T47D (cell line): ENCODE measurements at regions not wholly inside any gene's neighbourhood (a gene's known extent, or its start where the extent isn't known, plus 50 kb on each side); places are given as distances from the start of the nearest gene placed in this dataset.

ENCODE experiments used
- DNase-seq, 2 experiments: peaks; one replicate each; pipeline versions ENCODE4 v3.0.0 to v3.0.0-alpha.2; 2011 to 2012; ENCODE audit warnings: low read depth in 1 of 2, low spot score in 1 of 2
- JUND ChIP-seq: IDR thresholded peaks from 2 replicates; pipeline ENCODE4 v1.6.1; 2012; ENCODE audit warnings: low read depth
- in situ Hi-C: cut with HindIII; loops from 2 replicates; pipeline ENCODE4 v1.10.0; 2016; ENCODE audit warnings: low sequenced_read_pairs, low pct_unique_long_range_greater_than_20kb

- no peak for TF ChIP-seq JUND
- no peak for DNase-seq
- in situ Hi-C loops = no loop called here
Measured at GRCh38 chr20:58113716-58114115, 114.7 kb downstream of the ANKRD60 start.

- in situ Hi-C loops = no loop called here
- TF ChIP-seq JUND = no peak
Measured at GRCh38 chr20:58112017-58112781, 116.3 kb downstream of the ANKRD60 start.

GRCh38 chr20:58111310-58112016 is 117.0 kb downstream of the ANKRD60 start:
- in situ Hi-C loops = no loop called here

More at GRCh38 chr20:58112017-58112781, 116.3 kb downstream of the ANKRD60 start:
- peak in 1 of 2 experiments; percentile 64 for DNase-seq

GRCh38 chr20:58109918-58110635 is 118.4 kb downstream of the ANKRD60 start:
- TF ChIP-seq JUND = no peak
- no peak for DNase-seq
- in situ Hi-C loops = no loop called here

More at GRCh38 chr20:58111310-58112016, 117.0 kb downstream of the ANKRD60 start:
- no peak for TF ChIP-seq JUND
- no peak for DNase-seq

GRCh38 chr20:58109126-58109880 is 119.2 kb downstream of the ANKRD60 start:
- TF ChIP-seq JUND = no peak
- in situ Hi-C loops = no loop called here
- DNase-seq = no peak

- no peak for DNase-seq
- in situ Hi-C loops = no loop called here
- no peak for TF ChIP-seq JUND
Measured at GRCh38 chr20:58107533-58107932, 120.9 kb downstream of the ANKRD60 start.

- in situ Hi-C loops = no loop called here
- DNase-seq = no peak
- TF ChIP-seq JUND = no peak
Measured at GRCh38 chr20:58106143-58106750, 122.2 kb downstream of the ANKRD60 start.

- no peak for DNase-seq
- no peak for TF ChIP-seq JUND
- in situ Hi-C loops = no loop called here
Measured at GRCh38 chr20:58103961-58104360, 124.5 kb downstream of the ANKRD60 start.

GRCh38 chr20:58103517-58103904 is 124.9 kb downstream of the ANKRD60 start:
- in situ Hi-C loops = no loop called here
- TF ChIP-seq JUND = no peak
- no peak for DNase-seq

- in situ Hi-C loops = no loop called here
- no peak for TF ChIP-seq JUND
- no peak for DNase-seq
Measured at GRCh38 chr20:58102744-58103516, 125.5 kb downstream of the ANKRD60 start.

- in situ Hi-C loops = no loop called here
- TF ChIP-seq JUND = no peak
- peak in 1 of 2 experiments; percentile 61 for DNase-seq
Measured at GRCh38 chr20:58102261-58102660, 126.2 kb downstream of the ANKRD60 start.
